Activated CD4-positive, alpha-beta T cell treated with anti-CD3 and anti-CD28 coated beads, Interleukin-2, amount 50 U/mL, for 4 hours (primary cell): ENCODE measurements at regions not wholly inside any gene's neighbourhood (a gene's known extent, or its start where the extent isn't known, plus 50 kb on each side); places are given as distances from the start of the nearest gene placed in this dataset.

Experiments
- DNase-seq, 2 experiments: peaks; one replicate each; pipeline ENCODE4 v3.0.0-alpha.2; 2020

- DNase-seq, result no peak
These were observed 127.6 kb upstream of the TMCC3 start for GRCh38 chr12:94777936-94778335.

- no peak for DNase-seq
These were observed 125.4 kb upstream of the TMCC3 start for GRCh38 chr12:94775710-94776109.

GRCh38 chr12:94771741-94772140 lies 121.4 kb upstream of the TMCC3 start:
- DNase-seq, result no peak

GRCh38 chr12:94771199-94771598 lies 120.8 kb upstream of the TMCC3 start:
- DNase-seq, result no peak

- DNase-seq, result no peak
These were observed 120.4 kb upstream of the TMCC3 start for GRCh38 chr12:94770791-94771190.

GRCh38 chr12:94769776-94770759 lies 119.7 kb upstream of the TMCC3 start:
- DNase-seq, result no peak

- DNase-seq, result no peak
These were observed 118.7 kb upstream of the TMCC3 start for GRCh38 chr12:94769047-94769420.

GRCh38 chr12:94768398-94769046 lies 118.2 kb upstream of the TMCC3 start:
- DNase-seq, result no peak

- DNase-seq, result no peak
These were observed 117.6 kb upstream of the TMCC3 start for GRCh38 chr12:94767956-94768355.

GRCh38 chr12:94766397-94766796 lies 116.0 kb upstream of the TMCC3 start:
- no peak for DNase-seq

- no peak for DNase-seq
These were observed 113.1 kb upstream of the TMCC3 start for GRCh38 chr12:94763462-94763861.

- no peak for DNase-seq
These were observed 112.6 kb upstream of the TMCC3 start for GRCh38 chr12:94762943-94763342.

- no peak for DNase-seq
These were observed 112.0 kb upstream of the TMCC3 start for GRCh38 chr12:94762259-94762942.

- DNase-seq, result no peak
These were observed 111.2 kb upstream of the TMCC3 start for GRCh38 chr12:94761559-94761958.

GRCh38 chr12:94760786-94761185 lies 110.4 kb upstream of the TMCC3 start:
- no peak for DNase-seq

- no peak for DNase-seq
These were observed 106.4 kb upstream of the TMCC3 start for GRCh38 chr12:94756789-94757188.

GRCh38 chr12:94755598-94755997 lies 105.2 kb upstream of the TMCC3 start:
- DNase-seq, result no peak

GRCh38 chr12:94754653-94755052 lies 104.3 kb upstream of the TMCC3 start:
- no peak for DNase-seq

- no peak for DNase-seq
These were observed 102.8 kb upstream of the TMCC3 start for GRCh38 chr12:94753036-94753679.

- DNase-seq, result no peak
These were observed 100.5 kb upstream of the TMCC3 start for GRCh38 chr12:94750864-94751263.

GRCh38 chr12:94749890-94750289 lies 99.5 kb upstream of the TMCC3 start:
- DNase-seq, result no peak

GRCh38 chr12:94749455-94749854 lies 99.1 kb upstream of the TMCC3 start:
- no peak for DNase-seq
